Caco-2 (cell line): ENCODE measurements at regions not wholly inside any gene's neighbourhood (a gene's known extent, or its start where the extent isn't known, plus 50 kb on each side); places are given as distances from the start of the nearest gene placed in this dataset.

Experiments
- BruUV-seq: library from RNA; stranded (reverse); fragments of 400-500 nt; replicated peaks from 2 replicates; lab custom pipeline; 2021; lab: Mats Ljungman, UMichigan
- CTCF ChIA-PET: fragments of 300-600 bp; sonication (Branson Sonifier 250); formaldehyde crosslinking; loops from one replicate; lab custom pipeline; 2022; ENCODE audit warnings: antibody characterized with exemption; lab: Charles Lee
- POLR2A ChIA-PET: fragments of 300-600 bp; sonication (Branson Sonifier 250); formaldehyde crosslinking; loops from one replicate; lab custom pipeline; 2022; ENCODE audit warnings: antibody characterized with exemption; lab: Charles Lee
- DNase-seq, 2 experiments: peaks; one replicate each; pipeline versions ENCODE4 v3.0.0 to v3.0.0-alpha.2; 2020 to 2022
- H3K27me3 ChIP-seq: replicated peaks from 2 replicates; pipeline ENCODE4 v1.6.0; 2011; ENCODE audit warnings: low read length; ENCODE audit not compliant: control insufficient read depth, insufficient read depth
- H3K36me3 ChIP-seq: 2 replicates; pipeline ENCODE4 v1.5.1; 2011; ENCODE audit warnings: low read length; ENCODE audit not compliant: control insufficient read depth, insufficient read depth
- H3K4me1 ChIP-seq: fragments of 250-450 bp; sonication (Bioruptor Pico); 2 replicates; pipeline ENCODE4 v1.5.1; 2020; ENCODE audit warnings: mild to moderate bottlenecking
- H3K4me3 ChIP-seq: 2 replicates; pipeline ENCODE4 v1.5.1; 2011; ENCODE audit warnings: low read depth, mild to moderate bottlenecking, control low read depth, low read length
- H3K9me3 ChIP-seq: fragments of 250-450 bp; sonication (Bioruptor Pico); 2 replicates; pipeline ENCODE4 v1.5.1; 2020; ENCODE audit warnings: mild to moderate bottlenecking, moderate library complexity
- H3K27ac Mint-ChIP-seq: one replicate; pipeline ENCODE4 v1.8.0; 2022; ENCODE audit warnings: mixed read lengths; ENCODE audit not compliant: unreplicated experiment
- H3K27me3 Mint-ChIP-seq: one replicate; pipeline ENCODE4 v1.8.0; 2022; ENCODE audit warnings: mixed read lengths; ENCODE audit not compliant: insufficient read depth, unreplicated experiment
- H3K36me3 Mint-ChIP-seq: one replicate; pipeline ENCODE4 v1.8.0; 2022; ENCODE audit warnings: mild to moderate bottlenecking, mixed read lengths; ENCODE audit not compliant: insufficient read depth, unreplicated experiment
- H3K4me1 Mint-ChIP-seq: one replicate; pipeline ENCODE4 v1.8.0; 2022; ENCODE audit warnings: low read depth, mixed read lengths; ENCODE audit not compliant: unreplicated experiment
- H3K4me3 Mint-ChIP-seq: one replicate; pipeline ENCODE4 v1.8.0; 2022; ENCODE audit warnings: mild to moderate bottlenecking, moderate library complexity, mixed read lengths; ENCODE audit not compliant: unreplicated experiment
- H3K9me3 Mint-ChIP-seq: one replicate; pipeline ENCODE4 v1.8.0; 2022; ENCODE audit warnings: mixed read lengths; ENCODE audit not compliant: unreplicated experiment
- CTCF ChIP-seq, 2 experiments: fragments of 200-600 bp in 1 of 2; IDR thresholded peaks; 1 replicate in 1 of 2; 2 replicates in 1 of 2; pipeline versions ENCODE4 v1.5.1 to v1.8.0; 2011 to 2022; ENCODE audit warnings: antibody characterized with exemption in 1 of 2, control low read depth in 1 of 2, inconsistent platforms in 1 of 2, low read depth in 1 of 2, low read length in 1 of 2, mild to moderate bottlenecking in 1 of 2, moderate library complexity in 1 of 2; ENCODE audit not compliant: insufficient read depth in 1 of 2, severe bottlenecking in 1 of 2, unreplicated experiment in 1 of 2
- intact Hi-C: fragments of 100-400 bp; cut with micrococcal nuclease; formaldehyde crosslinking; loops from one replicate; pipeline ENCODE4 v1.10.0; 2022; ENCODE audit not compliant: unreplicated experiment

GRCh38 chr12:108043286-108043685, 85.8 kb upstream of the WSCD2 start:
- no peak for DNase-seq
- Histone ChIP-seq H3K4me3 (no peak overlapping the region), H3K9me3 (no peaks in the 10 kb centered on the region), H3K36me3 (no peaks in the 10 kb centered on the region), H3K4me1 (no peaks in the 10 kb centered on the region), H3K27me3 (no peaks in the 10 kb centered on the region)
- no peaks in the 10 kb centered on the region for H3K9me3 Mint-ChIP-seq
- no peak for TF ChIP-seq CTCF (IDR thresholded peaks at IDR 0.05; ENCODE audit: insufficient read depth in 1 of 2, low read depth in 1 of 2, low read length in 1 of 2, severe bottlenecking in 1 of 2, unreplicated experiment in 1 of 2)
- no TSS peak for BruUV-seq
- CTCF ChIA-PET = no interaction called here
- intact Hi-C loops = no loop called here
- peaks cover 8% of the 10 kb centered on the region for H3K27me3 Mint-ChIP-seq
- H3K27ac Mint-ChIP-seq = no peak overlapping the region
- no peaks in the 10 kb centered on the region for H3K36me3 Mint-ChIP-seq
- no peaks in the 10 kb centered on the region for H3K4me1 Mint-ChIP-seq
- POLR2A ChIA-PET = no interaction called here
- no peak overlapping the region for H3K4me3 Mint-ChIP-seq

- Mint-ChIP-seq H3K4me3 (no peak overlapping the region), H3K4me1 (no peaks in the 10 kb centered on the region), H3K36me3 (no peaks in the 10 kb centered on the region), H3K27ac (no peak overlapping the region), H3K9me3 (no peaks in the 10 kb centered on the region), H3K27me3 (peaks cover 8% of the 10 kb centered on the region)
- no peak for TF ChIP-seq CTCF (IDR thresholded peaks at IDR 0.05; ENCODE audit: insufficient read depth in 1 of 2, low read depth in 1 of 2, low read length in 1 of 2, severe bottlenecking in 1 of 2, unreplicated experiment in 1 of 2)
- ChIA-PET CTCF (no interaction called here), POLR2A (no interaction called here)
- H3K4me3 ChIP-seq = no peak overlapping the region
- H3K9me3 ChIP-seq = no peaks in the 10 kb centered on the region
- H3K4me1 ChIP-seq = no peaks in the 10 kb centered on the region
- no TSS peak for BruUV-seq
- H3K27me3 ChIP-seq = no peaks in the 10 kb centered on the region
- DNase-seq = peak; percentile 42 to 46
- intact Hi-C loops = no loop called here
- no peaks in the 10 kb centered on the region for H3K36me3 ChIP-seq
These were observed 85.1 kb upstream of the WSCD2 start for GRCh38 chr12:108043750-108044533.

- H3K36me3 Mint-ChIP-seq = no peaks in the 10 kb centered on the region
- H3K9me3 Mint-ChIP-seq = no peaks in the 10 kb centered on the region
- BruUV-seq = no TSS peak
- Histone ChIP-seq H3K36me3 (no peaks in the 10 kb centered on the region), H3K4me1 (no peaks in the 10 kb centered on the region), H3K9me3 (no peaks in the 10 kb centered on the region), H3K27me3 (no peaks in the 10 kb centered on the region), H3K4me3 (no peak overlapping the region)
- H3K4me3 Mint-ChIP-seq = no peak overlapping the region
- H3K27ac Mint-ChIP-seq = no peak overlapping the region
- no peaks in the 10 kb centered on the region for H3K4me1 Mint-ChIP-seq
- H3K27me3 Mint-ChIP-seq = peaks cover 4% of the 10 kb centered on the region
- ChIA-PET CTCF (no interaction called here), POLR2A (no interaction called here)
- intact Hi-C loops = no loop called here
- no peak for DNase-seq
- no peak for TF ChIP-seq CTCF (IDR thresholded peaks at IDR 0.05; ENCODE audit: insufficient read depth in 1 of 2, low read depth in 1 of 2, low read length in 1 of 2, severe bottlenecking in 1 of 2, unreplicated experiment in 1 of 2)
These were observed 83.0 kb upstream of the WSCD2 start for GRCh38 chr12:108046135-108046534.
